SK-N-SH (cell line): ENCODE measurements at regions not wholly inside any gene's neighbourhood (a gene's known extent, or its start where the extent isn't known, plus 50 kb on each side); places are given as distances from the start of the nearest gene placed in this dataset.

Source experiments
- MXI1 ChIP-seq: IDR thresholded peaks from 2 replicates; pipeline ENCODE4 v1.6.1; 2012; ENCODE audit warnings: mild to moderate bottlenecking, low read depth, low read length, improper control_type of control experiment
- POLR2AphosphoS5 ChIP-seq: IDR thresholded peaks from 2 replicates; pipeline ENCODE4 v1.6.1; 2012; ENCODE audit warnings: low read depth, low read length
- RFX5 ChIP-seq: IDR thresholded peaks from 2 replicates; pipeline ENCODE4 v1.6.1; 2012; ENCODE audit warnings: mild to moderate bottlenecking, improper control_type of control experiment, low read length
- RXRA ChIP-seq: IDR thresholded peaks from 2 replicates; pipeline ENCODE4 v1.4.0; 2012; ENCODE audit warnings: low read depth, mild to moderate bottlenecking, borderline replicate concordance
- TAF1 ChIP-seq: IDR thresholded peaks from 2 replicates; pipeline ENCODE4 v1.6.1; 2012; ENCODE audit warnings: low read depth, mild to moderate bottlenecking, low read length, moderate library complexity, borderline replicate concordance
- TEAD4 ChIP-seq: IDR thresholded peaks from 2 replicates; pipeline ENCODE4 v1.4.0; 2012; ENCODE audit warnings: mild to moderate bottlenecking, borderline replicate concordance; ENCODE audit not compliant: insufficient read depth
- TF ChIP-seq, protein P1 (sequence below): IDR thresholded peaks from 2 replicates; pipeline ENCODE4; 2012
- TF ChIP-seq, protein P2 (sequence below): fragments of 200-600 bp; sonication (generic); IDR thresholded peaks from 2 replicates; pipeline ENCODE4 v1.6.1; 2017; ENCODE audit warnings: antibody characterized with exemption, mild to moderate bottlenecking, moderate library complexity

DNA sequence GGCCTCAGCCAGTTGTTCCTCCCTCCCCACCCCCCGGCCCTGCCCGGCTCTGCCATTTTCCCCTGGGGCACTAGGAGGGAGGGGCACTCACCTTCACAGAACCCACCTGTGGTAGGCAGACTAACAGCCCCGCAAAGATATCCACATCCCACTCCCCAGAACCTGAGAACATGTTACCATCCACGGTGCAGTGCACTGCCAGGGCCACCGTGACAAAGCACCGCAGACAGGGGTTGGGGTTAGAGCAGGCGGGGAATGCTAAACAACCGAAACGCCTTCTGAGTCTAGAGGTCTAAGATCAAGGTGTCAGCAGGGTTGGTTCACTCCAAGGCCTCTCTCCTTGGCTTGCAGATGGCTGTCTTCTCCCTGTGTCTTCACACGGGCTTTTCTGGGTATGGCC is 57.4 kb upstream of the NCOR2 start:
- TF ChIP-seq, protein P1, sequence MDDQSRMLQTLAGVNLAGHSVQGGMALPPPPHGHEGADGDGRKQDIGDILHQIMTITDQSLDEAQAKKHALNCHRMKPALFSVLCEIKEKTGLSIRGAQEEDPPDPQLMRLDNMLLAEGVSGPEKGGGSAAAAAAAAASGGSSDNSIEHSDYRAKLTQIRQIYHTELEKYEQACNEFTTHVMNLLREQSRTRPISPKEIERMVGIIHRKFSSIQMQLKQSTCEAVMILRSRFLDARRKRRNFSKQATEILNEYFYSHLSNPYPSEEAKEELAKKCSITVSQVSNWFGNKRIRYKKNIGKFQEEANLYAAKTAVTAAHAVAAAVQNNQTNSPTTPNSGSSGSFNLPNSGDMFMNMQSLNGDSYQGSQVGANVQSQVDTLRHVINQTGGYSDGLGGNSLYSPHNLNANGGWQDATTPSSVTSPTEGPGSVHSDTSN = no peak
- no peak for TF ChIP-seq RFX5
- TF ChIP-seq TAF1 = no peak
- TF ChIP-seq POLR2AphosphoS5 = no peak
- TF ChIP-seq RXRA = no peak
- TF ChIP-seq, protein P2, sequence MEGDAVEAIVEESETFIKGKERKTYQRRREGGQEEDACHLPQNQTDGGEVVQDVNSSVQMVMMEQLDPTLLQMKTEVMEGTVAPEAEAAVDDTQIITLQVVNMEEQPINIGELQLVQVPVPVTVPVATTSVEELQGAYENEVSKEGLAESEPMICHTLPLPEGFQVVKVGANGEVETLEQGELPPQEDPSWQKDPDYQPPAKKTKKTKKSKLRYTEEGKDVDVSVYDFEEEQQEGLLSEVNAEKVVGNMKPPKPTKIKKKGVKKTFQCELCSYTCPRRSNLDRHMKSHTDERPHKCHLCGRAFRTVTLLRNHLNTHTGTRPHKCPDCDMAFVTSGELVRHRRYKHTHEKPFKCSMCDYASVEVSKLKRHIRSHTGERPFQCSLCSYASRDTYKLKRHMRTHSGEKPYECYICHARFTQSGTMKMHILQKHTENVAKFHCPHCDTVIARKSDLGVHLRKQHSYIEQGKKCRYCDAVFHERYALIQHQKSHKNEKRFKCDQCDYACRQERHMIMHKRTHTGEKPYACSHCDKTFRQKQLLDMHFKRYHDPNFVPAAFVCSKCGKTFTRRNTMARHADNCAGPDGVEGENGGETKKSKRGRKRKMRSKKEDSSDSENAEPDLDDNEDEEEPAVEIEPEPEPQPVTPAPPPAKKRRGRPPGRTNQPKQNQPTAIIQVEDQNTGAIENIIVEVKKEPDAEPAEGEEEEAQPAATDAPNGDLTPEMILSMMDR = no peak
- TF ChIP-seq TEAD4 = no peak
- no peak for TF ChIP-seq MXI1
